Panc1 (cell line): ENCODE measurements at regions not wholly inside any gene's neighbourhood (a gene's known extent, or its start where the extent isn't known, plus 50 kb on each side); places are given as distances from the start of the nearest gene placed in this dataset.

Experiments
- ATAC-seq: fragments of 200-7000 bp; cut with Tn5 transposase; 2 replicates; pipeline ENCODE4 v1.9.1; 2020; ENCODE audit warnings: mild to moderate bottlenecking, moderate library complexity
- BruUV-seq: library from RNA; stranded (reverse); fragments of 400-500 nt; replicated peaks from 2 replicates; lab custom pipeline; 2021; lab: Mats Ljungman, UMichigan
- CTCF ChIA-PET: fragments of 300-600 bp; sonication (Branson Sonifier 250); formaldehyde crosslinking; loops from one replicate; lab custom pipeline; 2022; ENCODE audit warnings: antibody characterized with exemption; lab: Charles Lee
- POLR2A ChIA-PET: fragments of 300-600 bp; sonication (Branson Sonifier 250); formaldehyde crosslinking; loops from one replicate; lab custom pipeline; 2022; ENCODE audit warnings: antibody characterized with exemption; lab: Charles Lee
- DNase-seq: peaks from one replicate; pipeline ENCODE4 v3.0.0-alpha.2; 2010; ENCODE audit warnings: low read depth, low spot score
- H3K27ac ChIP-seq: 2 replicates; pipeline ENCODE4 v1.5.1; 2011; ENCODE audit warnings: mild to moderate bottlenecking, low read length, inconsistent platforms
- H3K27me3 ChIP-seq: fragments of 200-500 bp; sonication (Bioruptor generic); 2 replicates; pipeline ENCODE4 v1.6.0; 2014; ENCODE audit warnings: low read length, inconsistent platforms; ENCODE audit not compliant: control insufficient read depth, insufficient read depth
- H3K36me3 ChIP-seq: fragments of 200-500 bp; sonication (Bioruptor generic); 2 replicates; pipeline ENCODE4 v1.5.1; 2014; ENCODE audit warnings: inconsistent platforms, mild to moderate bottlenecking, low read length, moderate library complexity; ENCODE audit not compliant: control insufficient read depth, insufficient read depth
- H3K4me1 ChIP-seq: 2 replicates; pipeline ENCODE4 v1.5.1; 2011; ENCODE audit warnings: inconsistent platforms, mild to moderate bottlenecking, low read length, moderate library complexity; ENCODE audit not compliant: control insufficient read depth, insufficient read depth
- H3K4me3 ChIP-seq, 2 experiments: 2 replicates each; pipeline ENCODE4 v1.5.1; 2011 to 2012; ENCODE audit warnings: low read depth in 2 of 2, low read length in 2 of 2, mild to moderate bottlenecking in 2 of 2, inconsistent platforms in 1 of 2, moderate library complexity in 1 of 2
- H3K9me3 ChIP-seq: fragments of 200-500 bp; sonication (Bioruptor generic); 2 replicates; pipeline ENCODE4 v1.5.1; 2014; ENCODE audit warnings: low read depth, mild to moderate bottlenecking, inconsistent platforms, low read length, moderate library complexity; ENCODE audit not compliant: control insufficient read depth, insufficient read depth
- POLR2AphosphoS5 ChIP-seq: IDR thresholded peaks from 2 replicates; pipeline ENCODE4 v1.6.1; 2012; ENCODE audit warnings: mild to moderate bottlenecking, low read depth, low read length, moderate library complexity
- SIN3A ChIP-seq: IDR thresholded peaks from 2 replicates; pipeline ENCODE4 v1.6.1; 2012; ENCODE audit warnings: low read depth, mild to moderate bottlenecking, low read length, moderate library complexity, borderline replicate concordance; ENCODE audit not compliant: insufficient read depth
- TCF7L2 ChIP-seq: IDR thresholded peaks from 2 replicates; pipeline ENCODE4 v1.6.1; 2011; ENCODE audit warnings: mild to moderate bottlenecking, low read depth, low read length, inconsistent platforms
- in situ Hi-C: cut with HindIII; loops from 2 replicates; pipeline ENCODE4 v1.10.0; 2016; ENCODE audit warnings: low sequenced_read_pairs, low pct_unique_long_range_greater_than_20kb
- intact Hi-C: fragments of 100-400 bp; cut with micrococcal nuclease; formaldehyde crosslinking; loops from one replicate; pipeline ENCODE4 v1.10.0; 2022; ENCODE audit not compliant: unreplicated experiment
- TF ChIP-seq, protein P1 (sequence below): fragments of 450-650 bp; IDR thresholded peaks from 2 replicates; pipeline ENCODE4 v1.5.1; 2017; ENCODE audit warnings: mild to moderate bottlenecking
- TF ChIP-seq, protein P2 (sequence below), 2 experiments: IDR thresholded peaks; 2 replicates each; pipeline ENCODE4 v1.6.1; 2011 to 2012; ENCODE audit warnings: low read depth in 2 of 2, control low read depth in 1 of 2, low read length in 1 of 2, mild to moderate bottlenecking in 1 of 2, moderate library complexity in 1 of 2; ENCODE audit not compliant: insufficient read depth in 1 of 2

- intact Hi-C loops, result no loop called here
- Histone ChIP-seq H3K4me1 (no peaks in the 10 kb centered on the region), H3K27ac (no peak overlapping the region), H3K36me3 (no peaks in the 10 kb centered on the region), H3K4me3 (no peak overlapping the region), H3K27me3 (no peaks in the 10 kb centered on the region), H3K9me3 (no peaks in the 10 kb centered on the region)
- BruUV-seq, result no TSS peak
- CTCF ChIA-PET, result no interaction called here
- no peak for DNase-seq
- no peak for TF ChIP-seq POLR2AphosphoS5
- TF ChIP-seq, protein P1, sequence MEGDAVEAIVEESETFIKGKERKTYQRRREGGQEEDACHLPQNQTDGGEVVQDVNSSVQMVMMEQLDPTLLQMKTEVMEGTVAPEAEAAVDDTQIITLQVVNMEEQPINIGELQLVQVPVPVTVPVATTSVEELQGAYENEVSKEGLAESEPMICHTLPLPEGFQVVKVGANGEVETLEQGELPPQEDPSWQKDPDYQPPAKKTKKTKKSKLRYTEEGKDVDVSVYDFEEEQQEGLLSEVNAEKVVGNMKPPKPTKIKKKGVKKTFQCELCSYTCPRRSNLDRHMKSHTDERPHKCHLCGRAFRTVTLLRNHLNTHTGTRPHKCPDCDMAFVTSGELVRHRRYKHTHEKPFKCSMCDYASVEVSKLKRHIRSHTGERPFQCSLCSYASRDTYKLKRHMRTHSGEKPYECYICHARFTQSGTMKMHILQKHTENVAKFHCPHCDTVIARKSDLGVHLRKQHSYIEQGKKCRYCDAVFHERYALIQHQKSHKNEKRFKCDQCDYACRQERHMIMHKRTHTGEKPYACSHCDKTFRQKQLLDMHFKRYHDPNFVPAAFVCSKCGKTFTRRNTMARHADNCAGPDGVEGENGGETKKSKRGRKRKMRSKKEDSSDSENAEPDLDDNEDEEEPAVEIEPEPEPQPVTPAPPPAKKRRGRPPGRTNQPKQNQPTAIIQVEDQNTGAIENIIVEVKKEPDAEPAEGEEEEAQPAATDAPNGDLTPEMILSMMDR, result no peak
- TF ChIP-seq, protein P2, sequence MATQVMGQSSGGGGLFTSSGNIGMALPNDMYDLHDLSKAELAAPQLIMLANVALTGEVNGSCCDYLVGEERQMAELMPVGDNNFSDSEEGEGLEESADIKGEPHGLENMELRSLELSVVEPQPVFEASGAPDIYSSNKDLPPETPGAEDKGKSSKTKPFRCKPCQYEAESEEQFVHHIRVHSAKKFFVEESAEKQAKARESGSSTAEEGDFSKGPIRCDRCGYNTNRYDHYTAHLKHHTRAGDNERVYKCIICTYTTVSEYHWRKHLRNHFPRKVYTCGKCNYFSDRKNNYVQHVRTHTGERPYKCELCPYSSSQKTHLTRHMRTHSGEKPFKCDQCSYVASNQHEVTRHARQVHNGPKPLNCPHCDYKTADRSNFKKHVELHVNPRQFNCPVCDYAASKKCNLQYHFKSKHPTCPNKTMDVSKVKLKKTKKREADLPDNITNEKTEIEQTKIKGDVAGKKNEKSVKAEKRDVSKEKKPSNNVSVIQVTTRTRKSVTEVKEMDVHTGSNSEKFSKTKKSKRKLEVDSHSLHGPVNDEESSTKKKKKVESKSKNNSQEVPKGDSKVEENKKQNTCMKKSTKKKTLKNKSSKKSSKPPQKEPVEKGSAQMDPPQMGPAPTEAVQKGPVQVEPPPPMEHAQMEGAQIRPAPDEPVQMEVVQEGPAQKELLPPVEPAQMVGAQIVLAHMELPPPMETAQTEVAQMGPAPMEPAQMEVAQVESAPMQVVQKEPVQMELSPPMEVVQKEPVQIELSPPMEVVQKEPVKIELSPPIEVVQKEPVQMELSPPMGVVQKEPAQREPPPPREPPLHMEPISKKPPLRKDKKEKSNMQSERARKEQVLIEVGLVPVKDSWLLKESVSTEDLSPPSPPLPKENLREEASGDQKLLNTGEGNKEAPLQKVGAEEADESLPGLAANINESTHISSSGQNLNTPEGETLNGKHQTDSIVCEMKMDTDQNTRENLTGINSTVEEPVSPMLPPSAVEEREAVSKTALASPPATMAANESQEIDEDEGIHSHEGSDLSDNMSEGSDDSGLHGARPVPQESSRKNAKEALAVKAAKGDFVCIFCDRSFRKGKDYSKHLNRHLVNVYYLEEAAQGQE (IDR thresholded peaks at IDR 0.05; ENCODE audit: insufficient read depth in 1 of 2, low read depth in 2 of 2, low read length in 1 of 2), result no peak
- no peak for TF ChIP-seq TCF7L2
- TF ChIP-seq SIN3A, result no peak
- in situ Hi-C loops, result no loop called here
- ATAC-seq, result no peak
- POLR2A ChIA-PET, result no interaction called here
These were observed 104.8 kb downstream of the LBH start for GRCh38 chr2:30336084-30336483.

GRCh38 chr2:30336978-30337841 is 105.9 kb downstream of the LBH start:
- intact Hi-C loops (no loop called here), in situ Hi-C loops (no loop called here)
- Histone ChIP-seq H3K4me1 (no peaks in the 10 kb centered on the region), H3K9me3 (no peaks in the 10 kb centered on the region), H3K36me3 (no peaks in the 10 kb centered on the region), H3K27ac (no peak overlapping the region), H3K4me3 (no peak overlapping the region), H3K27me3 (no peaks in the 10 kb centered on the region)
- DNase-seq, result no peak
- ChIA-PET POLR2A (no interaction called here), CTCF (no interaction called here)
- TF ChIP-seq POLR2AphosphoS5 (no peak), SIN3A (no peak), TCF7L2 (no peak)
- TF ChIP-seq, protein P1, result no peak
- TF ChIP-seq, protein P2 (IDR thresholded peaks at IDR 0.05; ENCODE audit: insufficient read depth in 1 of 2, low read depth in 2 of 2, low read length in 1 of 2), result no peak
- BruUV-seq, result no TSS peak
- no peak for ATAC-seq
